ENCODE measurements at regions not wholly inside any gene's neighbourhood (a gene's known extent, or its start where the extent isn't known, plus 50 kb on each side); places are given as distances from the start of the nearest gene placed in this dataset.

GRCh38 chr16:35386619-35387018, 1927.2 kb downstream of the TP53TG3F start:
- peaks cover 1% of the 10 kb centered on the region for H3K36me3 Mint-ChIP-seq

GRCh38 chr16:35391328-35391727, 1931.9 kb downstream of the TP53TG3F start:
- Mint-ChIP-seq H3K27ac (no peak overlapping the region), H3K27me3 (ENCODE audit: low read depth) (no peaks in the 10 kb centered on the region), H3K4me3 (no peak overlapping the region), H3K9me3 (peaks cover 43% of the 10 kb centered on the region), H3K4me1 (no peaks in the 10 kb centered on the region), H3K36me3 (peaks cover 1% of the 10 kb centered on the region)
- no peak for DNase-seq (ENCODE audit: low spot score in 2 of 2, unreplicated experiment in 2 of 2)
- no peak for TF ChIP-seq CTCF (IDR thresholded peaks at IDR 0.05; ENCODE audit: unreplicated experiment)

More at GRCh38 chr16:35386619-35387018, 1927.2 kb downstream of the TP53TG3F start:
- Mint-ChIP-seq H3K4me1 (no peaks in the 10 kb centered on the region), H3K4me3 (no peak overlapping the region), H3K27me3 (ENCODE audit: low read depth) (no peaks in the 10 kb centered on the region), H3K9me3 (peaks cover 59% of the 10 kb centered on the region), H3K27ac (no peak overlapping the region)
- no peak for TF ChIP-seq CTCF (IDR thresholded peaks at IDR 0.05; ENCODE audit: unreplicated experiment)
- no peak for DNase-seq (ENCODE audit: low spot score in 2 of 2, unreplicated experiment in 2 of 2)

- no peaks in the 10 kb centered on the region for H3K4me1 Mint-ChIP-seq
- H3K27me3 Mint-ChIP-seq (ENCODE audit: low read depth) = no peaks in the 10 kb centered on the region
- DNase-seq (ENCODE audit: low spot score in 2 of 2, unreplicated experiment in 2 of 2) = no peak
- H3K4me3 Mint-ChIP-seq = no peak overlapping the region
- H3K36me3 Mint-ChIP-seq = no peaks in the 10 kb centered on the region
- TF ChIP-seq CTCF (IDR thresholded peaks at IDR 0.05; ENCODE audit: unreplicated experiment) = no peak
- H3K27ac Mint-ChIP-seq = no peak overlapping the region
- H3K9me3 Mint-ChIP-seq = peaks cover 62% of the 10 kb centered on the region
Measured at GRCh38 chr16:35398180-35398579, 1938.8 kb downstream of the TP53TG3F start.

- H3K9me3 Mint-ChIP-seq = peaks cover 60% of the 10 kb centered on the region
- H3K36me3 Mint-ChIP-seq = no peaks in the 10 kb centered on the region
- H3K27ac Mint-ChIP-seq = no peak overlapping the region
- no peaks in the 10 kb centered on the region for H3K4me1 Mint-ChIP-seq
- H3K27me3 Mint-ChIP-seq (ENCODE audit: low read depth) = no peaks in the 10 kb centered on the region
- no peak for DNase-seq (ENCODE audit: low spot score in 2 of 2, unreplicated experiment in 2 of 2)
- no peak overlapping the region for H3K4me3 Mint-ChIP-seq
- TF ChIP-seq CTCF (IDR thresholded peaks at IDR 0.05; ENCODE audit: unreplicated experiment) = no peak
Measured at GRCh38 chr16:35399133-35399532, 1939.7 kb downstream of the TP53TG3F start.

GRCh38 chr16:35404273-35404672, 1944.9 kb downstream of the TP53TG3F start:
- no peak for DNase-seq (ENCODE audit: low spot score in 2 of 2, unreplicated experiment in 2 of 2)
- no peak overlapping the region for H3K27ac Mint-ChIP-seq
- H3K36me3 Mint-ChIP-seq = no peaks in the 10 kb centered on the region
- no peak for TF ChIP-seq CTCF (IDR thresholded peaks at IDR 0.05; ENCODE audit: unreplicated experiment)
- peaks cover 63% of the 10 kb centered on the region for H3K9me3 Mint-ChIP-seq
- H3K4me1 Mint-ChIP-seq = no peaks in the 10 kb centered on the region
- no peak overlapping the region for H3K4me3 Mint-ChIP-seq
- no peaks in the 10 kb centered on the region for H3K27me3 Mint-ChIP-seq (ENCODE audit: low read depth)

- no peaks in the 10 kb centered on the region for H3K4me1 Mint-ChIP-seq
- DNase-seq (ENCODE audit: low spot score in 2 of 2, unreplicated experiment in 2 of 2) = no peak
- TF ChIP-seq CTCF (IDR thresholded peaks at IDR 0.05; ENCODE audit: unreplicated experiment) = no peak
- H3K9me3 Mint-ChIP-seq = peaks cover 58% of the 10 kb centered on the region
- H3K4me3 Mint-ChIP-seq = no peak overlapping the region
- H3K27ac Mint-ChIP-seq = no peak overlapping the region
- no peaks in the 10 kb centered on the region for H3K36me3 Mint-ChIP-seq
- H3K27me3 Mint-ChIP-seq (ENCODE audit: low read depth) = no peaks in the 10 kb centered on the region
Measured at GRCh38 chr16:35405526-35405925, 1946.1 kb downstream of the TP53TG3F start.
